HG02884 (cell line): ENCODE measurements at regions not wholly inside any gene's neighbourhood (a gene's known extent, or its start where the extent isn't known, plus 50 kb on each side); places are given as distances from the start of the nearest gene placed in this dataset.
"Not testable (repeated sequence)": the region's sequence is repeated elsewhere in the genome, so short reads cannot be mapped to it uniquely, and the experiment has no call there.

Experiments used
- ATAC-seq: cut with Tn5 transposase; IDR thresholded peaks from one replicate; pipeline ENCODE4 v1.9.1; 2021; ENCODE audit warnings: mild to moderate bottlenecking, moderate library complexity; ENCODE audit not compliant: unreplicated experiment

GRCh38 chr10:7108141-7108540, 302.7 kb downstream of the SFMBT2 start:
- no peak for ATAC-seq

- ATAC-seq, result no peak
These were observed 303.5 kb downstream of the SFMBT2 start for GRCh38 chr10:7107285-7107684.

GRCh38 chr10:7104379-7104778, 306.5 kb downstream of the SFMBT2 start:
- ATAC-seq, result not testable (repeated sequence)

- ATAC-seq, result peak; percentile 95
These were observed 308.1 kb downstream of the SFMBT2 start for GRCh38 chr10:7102557-7103349.

GRCh38 chr10:7102084-7102483, 308.8 kb downstream of the SFMBT2 start:
- no peak for ATAC-seq

- no peak for ATAC-seq
These were observed 309.4 kb downstream of the SFMBT2 start for GRCh38 chr10:7101451-7101850.

GRCh38 chr10:7100032-7100702, 310.7 kb downstream of the SFMBT2 start:
- no peak for ATAC-seq

GRCh38 chr10:7098160-7098762, 312.6 kb downstream of the SFMBT2 start:
- ATAC-seq, result no peak

GRCh38 chr10:7094781-7095180, 316.1 kb downstream of the SFMBT2 start:
- no peak for ATAC-seq

- no peak for ATAC-seq
These were observed 317.5 kb downstream of the SFMBT2 start for GRCh38 chr10:7093368-7093767.

GRCh38 chr10:7092603-7093002, 318.2 kb downstream of the SFMBT2 start:
- no peak for ATAC-seq

GRCh38 chr10:7090529-7090928, 320.3 kb downstream of the SFMBT2 start:
- ATAC-seq, result no peak

GRCh38 chr10:7085913-7086589, 324.8 kb downstream of the SFMBT2 start:
- ATAC-seq, result no peak

GRCh38 chr10:7085147-7085912, 325.5 kb downstream of the SFMBT2 start:
- ATAC-seq, result no peak

GRCh38 chr10:7084280-7085005, 326.4 kb downstream of the SFMBT2 start:
- ATAC-seq, result no peak

GRCh38 chr10:7082967-7083366, 327.9 kb downstream of the SFMBT2 start:
- no peak for ATAC-seq

- ATAC-seq, result no peak
These were observed 333.0 kb downstream of the SFMBT2 start for GRCh38 chr10:7077880-7078279.

GRCh38 chr10:7075851-7076250, 335.0 kb downstream of the SFMBT2 start:
- no peak for ATAC-seq

GRCh38 chr10:7075110-7075509, 335.7 kb downstream of the SFMBT2 start:
- ATAC-seq, result no peak

- no peak for ATAC-seq
These were observed 339.4 kb downstream of the SFMBT2 start for GRCh38 chr10:7071421-7071820.
